Endothelial cell of umbilical vein (primary cell): ENCODE measurements at regions not wholly inside any gene's neighbourhood (a gene's known extent, or its start where the extent isn't known, plus 50 kb on each side); places are given as distances from the start of the nearest gene placed in this dataset.

Source experiments
- BruUV-seq: library from RNA; stranded (reverse); fragments of 400-500 nt; replicated peaks from 2 replicates; lab custom pipeline; 2021; lab: Mats Ljungman, UMichigan
- CTCF ChIA-PET: fragments of 300-600, 350-600 bp; sonication (Branson Sonifier 250); formaldehyde crosslinking; loops from one replicate; lab custom pipeline; 2021; ENCODE audit warnings: antibody characterized with exemption, inconsistent platforms; lab: Charles Lee
- POLR2A ChIA-PET: fragments of 300-600, 350-600 bp; sonication (Branson Sonifier 250); formaldehyde crosslinking; loops from one replicate; lab custom pipeline; 2021; ENCODE audit warnings: antibody characterized with exemption, inconsistent platforms; lab: Charles Lee
- DNase-seq: peaks from one replicate; pipeline ENCODE4 v3.0.0-alpha.2; 2011; ENCODE audit warnings: low read depth, low spot score
- FAIRE-seq: peaks from 2 replicates; lab custom pipeline; 2011; peaks lifted over from hg19 to GRCh38; lab: Jason Lieb, UNC
- H2AFZ ChIP-seq: 2 replicates; pipeline ENCODE4 v1.6.0; 2012; ENCODE audit warnings: low read depth, low read length, control low read depth, inconsistent platforms
- H3K27ac ChIP-seq: 2 replicates; pipeline ENCODE4 v1.5.1; 2011; ENCODE audit warnings: low read depth, mild to moderate bottlenecking, control low read depth, low read length, moderate library complexity; ENCODE audit not compliant: insufficient read depth
- H3K27me3 ChIP-seq, 2 experiments: 2 replicates each; pipeline versions ENCODE4 v1.6.0 to v1.6.1; 2011; ENCODE audit warnings: low read length in 2 of 2, mixed read lengths in 1 of 2; ENCODE audit not compliant: control insufficient read depth in 2 of 2, insufficient read depth in 2 of 2
- H3K36me3 ChIP-seq, 2 experiments: 2 replicates in 1 of 2; 3 replicates in 1 of 2; pipeline ENCODE4 v1.5.1; 2011; ENCODE audit warnings: low read length in 2 of 2, mild to moderate bottlenecking in 1 of 2, moderate library complexity in 1 of 2; ENCODE audit not compliant: control insufficient read depth in 2 of 2, insufficient read depth in 2 of 2; ENCODE audit errors: extremely low read depth in 1 of 2
- H3K4me1 ChIP-seq: 3 replicates; pipeline ENCODE4 v1.5.1; 2011; ENCODE audit warnings: mild to moderate bottlenecking, low read length; ENCODE audit not compliant: control insufficient read depth, insufficient read depth; ENCODE audit errors: extremely low read depth
- H3K4me2 ChIP-seq: 2 replicates; pipeline ENCODE4 v1.6.1; 2011; ENCODE audit warnings: low read length, control low read depth, mixed read lengths; ENCODE audit not compliant: insufficient read depth
- H3K4me3 ChIP-seq, 3 experiments: fragments of 200-600 bp in 1 of 3; sonication (generic), shearing (Covaris generic) in 1 of 3; replicated peaks in 1 of 3; 2 replicates each; pipeline ENCODE4 v1.5.1; 2011 to 2016; ENCODE audit warnings: control low read depth in 3 of 3, low read length in 3 of 3, mild to moderate bottlenecking in 2 of 3, inconsistent platforms in 1 of 3, low read depth in 1 of 3, moderate library complexity in 1 of 3; ENCODE audit not compliant: insufficient read depth in 1 of 3
- H3K79me2 ChIP-seq: 2 replicates; pipeline ENCODE4 v1.6.0; 2012; ENCODE audit warnings: low read length, inconsistent platforms; ENCODE audit not compliant: control insufficient read depth, insufficient read depth
- H3K9ac ChIP-seq: replicated peaks from 2 replicates; pipeline ENCODE3; 2011; ENCODE audit warnings: low read length, control low read depth; ENCODE audit not compliant: insufficient read depth; ENCODE audit errors: extremely low read depth
- H3K9me1 ChIP-seq: replicated peaks from 3 replicates; pipeline ENCODE4 v1.6.0; 2011; ENCODE audit warnings: mild to moderate bottlenecking, low read length; ENCODE audit not compliant: control insufficient read depth, insufficient read depth; ENCODE audit errors: extremely low read depth
- H3K9me3 ChIP-seq: replicated peaks from 2 replicates; pipeline ENCODE4 v1.5.1; 2012; ENCODE audit warnings: low read length, inconsistent platforms; ENCODE audit not compliant: control insufficient read depth, insufficient read depth
- H4K20me1 ChIP-seq: replicated peaks from 2 replicates; pipeline ENCODE3; 2011; ENCODE audit warnings: mild to moderate bottlenecking, low read length; ENCODE audit not compliant: control insufficient read depth, insufficient read depth; ENCODE audit errors: extremely low read depth
- CTCF ChIP-seq, 2 donors: IDR thresholded peaks; 1 replicate in 1 of 2; 2 replicates in 1 of 2; pipeline ENCODE4 v1.5.1; 2011; ENCODE audit warnings: low read length in 2 of 2, mild to moderate bottlenecking in 2 of 2, moderate library complexity in 2 of 2, control low read depth in 1 of 2, inconsistent platforms in 1 of 2, low read depth in 1 of 2; ENCODE audit not compliant: insufficient read depth in 1 of 2; ENCODE audit errors: extremely low read depth in 1 of 2
- EZH2 ChIP-seq: IDR thresholded peaks from 2 replicates; pipeline ENCODE4 v1.6.1; 2012; ENCODE audit warnings: borderline replicate concordance, low read depth, mild to moderate bottlenecking, moderate library complexity, low read length, inconsistent platforms; ENCODE audit not compliant: severe bottlenecking
- FOS ChIP-seq: IDR thresholded peaks from 2 replicates; pipeline ENCODE4 v1.6.1; 2011; ENCODE audit warnings: mild to moderate bottlenecking, low read length, moderate library complexity, borderline replicate concordance; ENCODE audit not compliant: insufficient read depth
- GATA2 ChIP-seq: IDR thresholded peaks from 2 replicates; pipeline ENCODE4 v1.7.0; 2011; ENCODE audit warnings: low read depth, mild to moderate bottlenecking, moderate library complexity, mixed read lengths, low read length; ENCODE audit not compliant: insufficient read length, insufficient read depth
- JUN ChIP-seq: IDR thresholded peaks from 2 replicates; pipeline ENCODE4 v1.6.1; 2011; ENCODE audit warnings: borderline replicate concordance, low read depth; ENCODE audit not compliant: insufficient read length, insufficient read depth
- MAX ChIP-seq: IDR thresholded peaks from 2 replicates; pipeline ENCODE4 v1.6.1; 2011; ENCODE audit not compliant: insufficient read depth, insufficient read length
- MYC ChIP-seq: IDR thresholded peaks from one replicate; pipeline ENCODE4 v1.6.1; 2011; ENCODE audit warnings: mild to moderate bottlenecking, low read depth, low read length
- POLR2A ChIP-seq: IDR thresholded peaks from 2 replicates; pipeline ENCODE4 v1.6.1; 2012; ENCODE audit warnings: low read depth, mild to moderate bottlenecking, control low read depth, low read length
- POLR2AphosphoS5 ChIP-seq: IDR thresholded peaks from 2 replicates; pipeline ENCODE4 v1.6.1; 2012; ENCODE audit warnings: low read depth, mild to moderate bottlenecking, control low read depth, low read length, moderate library complexity; ENCODE audit not compliant: insufficient read depth
- dilution Hi-C: fragments of 300-500 bp; cut with MboI; formaldehyde crosslinking; loops from one replicate; pipeline ENCODE4 v1.15.0; 2019; ENCODE audit warnings: low sequenced_read_pairs; ENCODE audit not compliant: extremely low pct_ligation_motif_present
- intact Hi-C: fragments of 100-400 bp; cut with micrococcal nuclease; formaldehyde crosslinking; loops from one replicate; pipeline ENCODE4 v1.10.0; 2022

- FAIRE-seq (no peak), DNase-seq (no peak)
- intact Hi-C loops: no loop called here
- Histone ChIP-seq H3K4me1 (no peaks in the 10 kb centered on the region), H3K27ac (no peak overlapping the region), H2AFZ (no peak overlapping the region), H3K36me3 (no peaks in the 10 kb centered on the region), H3K79me2 (no peaks in the 10 kb centered on the region), H3K4me3 (no peak overlapping the region), H3K9me3 (no peaks in the 10 kb centered on the region), H4K20me1 (no peaks in the 10 kb centered on the region), H3K4me2 (no peak overlapping the region), H3K9ac (no peak overlapping the region), H3K9me1 (no peaks in the 10 kb centered on the region), H3K27me3 (no peaks in the 10 kb centered on the region)
- ChIA-PET POLR2A (no interaction called here), CTCF (no interaction called here)
- dilution Hi-C loops: no loop called here
- TF ChIP-seq MYC (no peak), FOS (no peak), CTCF (IDR thresholded peaks at IDR 0.05; ENCODE audit: extremely low read depth in 1 of 2, insufficient read depth in 1 of 2, low read depth in 1 of 2, low read length in 2 of 2) (no peak), POLR2A (no peak), GATA2 (no peak), JUN (no peak), EZH2 (no peak), MAX (no peak), POLR2AphosphoS5 (no peak)
- no TSS peak for BruUV-seq
Observed at GRCh38 chr13:57270493-57270892, 103.5 kb downstream of the PRR20E start.
